VCaP (cell line): ENCODE measurements at regions not wholly inside any gene's neighbourhood (a gene's known extent, or its start where the extent isn't known, plus 50 kb on each side); places are given as distances from the start of the nearest gene placed in this dataset.

Experiments used
- H3K27ac ChIP-seq: fragments of 450-650 bp; 2 replicates; pipeline ENCODE4 v1.5.1; 2017
- TF ChIP-seq, protein P1 (sequence below): fragments of 450-650 bp; conservative IDR thresholded peaks from 2 replicates; pipeline ENCODE4 v1.5.1; 2017; ENCODE audit warnings: mild to moderate bottlenecking, moderate library complexity

DNA sequence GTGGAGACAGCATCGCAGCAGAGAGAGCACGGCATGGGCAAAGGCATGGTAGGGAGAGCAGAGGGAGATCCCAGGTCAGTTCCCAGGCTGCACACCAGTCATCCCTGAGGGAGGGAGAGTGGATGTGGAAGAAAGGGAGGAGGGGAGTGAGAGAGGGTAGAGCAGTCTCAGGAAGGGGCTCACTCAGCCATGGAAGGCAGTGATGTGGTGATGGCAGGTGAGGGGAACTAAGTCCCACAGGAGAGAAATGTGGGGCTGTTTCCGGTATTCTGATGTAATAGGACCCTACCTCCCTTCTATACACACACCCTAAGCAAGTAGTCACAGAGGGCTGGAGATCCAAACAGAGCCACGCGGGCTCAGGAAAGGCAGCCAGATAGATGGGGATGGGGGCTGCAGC lies 500.3 kb upstream of the CDH11 start:
- TF ChIP-seq, protein P1, sequence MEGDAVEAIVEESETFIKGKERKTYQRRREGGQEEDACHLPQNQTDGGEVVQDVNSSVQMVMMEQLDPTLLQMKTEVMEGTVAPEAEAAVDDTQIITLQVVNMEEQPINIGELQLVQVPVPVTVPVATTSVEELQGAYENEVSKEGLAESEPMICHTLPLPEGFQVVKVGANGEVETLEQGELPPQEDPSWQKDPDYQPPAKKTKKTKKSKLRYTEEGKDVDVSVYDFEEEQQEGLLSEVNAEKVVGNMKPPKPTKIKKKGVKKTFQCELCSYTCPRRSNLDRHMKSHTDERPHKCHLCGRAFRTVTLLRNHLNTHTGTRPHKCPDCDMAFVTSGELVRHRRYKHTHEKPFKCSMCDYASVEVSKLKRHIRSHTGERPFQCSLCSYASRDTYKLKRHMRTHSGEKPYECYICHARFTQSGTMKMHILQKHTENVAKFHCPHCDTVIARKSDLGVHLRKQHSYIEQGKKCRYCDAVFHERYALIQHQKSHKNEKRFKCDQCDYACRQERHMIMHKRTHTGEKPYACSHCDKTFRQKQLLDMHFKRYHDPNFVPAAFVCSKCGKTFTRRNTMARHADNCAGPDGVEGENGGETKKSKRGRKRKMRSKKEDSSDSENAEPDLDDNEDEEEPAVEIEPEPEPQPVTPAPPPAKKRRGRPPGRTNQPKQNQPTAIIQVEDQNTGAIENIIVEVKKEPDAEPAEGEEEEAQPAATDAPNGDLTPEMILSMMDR: no peak
- H3K27ac ChIP-seq: no peak overlapping the region

DNA sequence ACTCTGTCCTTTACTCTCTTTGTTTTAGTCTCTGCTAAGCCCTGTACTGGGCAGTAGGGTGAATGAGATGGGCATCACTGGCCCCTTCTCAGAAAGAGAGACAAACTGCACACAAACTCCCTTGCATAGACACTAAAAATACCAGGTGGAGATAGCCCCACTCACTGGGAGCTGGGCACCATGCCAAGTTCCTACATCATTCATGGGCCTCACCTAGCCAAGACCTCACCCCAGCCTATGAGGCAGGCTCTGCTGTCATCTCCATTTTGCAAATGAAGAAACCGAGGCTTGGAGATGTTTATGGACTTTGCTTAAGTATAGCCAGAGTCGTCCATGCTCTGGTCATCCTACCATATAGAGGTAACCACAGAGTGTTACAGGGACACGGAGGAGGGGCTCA lies 499.8 kb upstream of the CDH11 start:
- TF ChIP-seq, protein P1: no peak
- H3K27ac ChIP-seq: no peak overlapping the region

DNA sequence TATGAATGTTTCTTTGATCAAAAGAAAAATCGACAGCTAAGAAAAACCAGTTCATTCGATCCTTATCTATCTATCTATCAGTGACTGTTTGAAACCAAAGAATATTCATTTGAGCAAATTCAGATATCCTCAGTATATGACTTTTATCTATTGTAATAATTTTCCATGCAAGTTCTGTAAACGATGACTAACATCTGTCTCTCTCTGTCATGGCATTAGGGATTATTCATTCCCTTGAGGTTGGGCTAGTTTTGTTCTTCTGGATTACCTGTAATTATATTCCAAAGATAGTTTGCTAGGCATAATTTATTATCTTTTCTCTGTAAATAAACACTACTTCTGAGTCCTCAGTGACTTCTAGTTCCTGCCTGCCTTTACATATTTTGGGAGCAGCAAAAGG lies 497.7 kb upstream of the CDH11 start:
- TF ChIP-seq, protein P1: no peak
- H3K27ac ChIP-seq: no peak overlapping the region

DNA sequence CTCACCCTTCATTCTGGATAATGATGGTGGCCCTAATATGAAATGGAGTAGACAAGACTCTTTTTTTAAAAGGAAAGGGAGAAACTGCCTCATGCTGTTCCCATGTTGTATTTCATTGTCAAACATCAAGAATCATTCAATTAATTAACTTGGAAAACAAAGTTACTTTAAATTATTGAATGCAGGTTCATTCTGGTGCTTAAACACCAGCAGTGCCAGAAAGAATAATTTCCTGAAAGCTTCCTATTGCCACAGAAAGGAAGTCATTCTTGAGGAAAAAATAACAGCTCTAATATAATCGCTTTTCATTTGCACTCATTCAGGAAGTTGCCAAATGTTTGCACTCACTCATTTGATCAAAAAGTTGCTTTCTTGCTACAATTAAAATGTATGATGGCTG lies 497.1 kb upstream of the CDH11 start:
- H3K27ac ChIP-seq: no peak overlapping the region
- TF ChIP-seq, protein P1: no peak

DNA sequence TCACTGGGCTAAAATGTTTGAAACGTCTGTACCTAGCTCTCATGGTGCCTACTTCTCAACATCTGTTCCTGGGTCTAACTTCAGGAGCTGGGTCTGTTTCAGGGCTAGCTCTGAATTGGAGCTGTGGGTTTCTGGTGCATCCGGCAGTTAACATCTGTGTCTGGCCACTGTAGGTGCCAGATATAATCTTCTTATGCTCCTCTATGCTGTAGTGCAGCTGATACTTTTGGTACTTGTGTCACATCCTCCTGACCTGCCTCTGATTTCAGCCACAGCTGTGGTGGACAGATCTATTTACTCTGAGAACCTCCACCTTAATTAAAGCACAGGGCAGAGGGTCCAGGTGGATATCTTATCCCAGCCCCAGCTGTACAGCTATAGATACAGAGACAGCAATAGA lies 496.5 kb upstream of the CDH11 start:
- H3K27ac ChIP-seq: no peak overlapping the region
- TF ChIP-seq, protein P1: no peak

DNA sequence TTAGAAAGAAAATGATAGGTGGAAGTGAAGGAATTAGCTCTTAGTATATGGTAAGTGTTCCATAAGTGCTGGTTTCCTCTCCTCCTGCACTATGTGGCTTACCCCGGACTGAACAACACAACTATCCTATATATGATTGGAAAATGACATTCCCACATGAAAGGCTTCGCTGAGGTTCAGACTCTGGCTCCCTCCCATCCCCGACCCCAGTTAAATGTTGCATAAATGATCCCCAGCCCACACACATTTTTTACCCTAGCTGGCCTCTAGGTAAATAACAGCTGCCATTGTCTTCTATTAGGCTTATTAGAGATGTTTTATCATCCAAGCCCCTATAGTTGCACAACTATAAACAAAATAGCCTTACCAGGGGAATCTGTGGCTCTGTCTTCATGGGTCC lies 495.6 kb upstream of the CDH11 start:
- no peak overlapping the region for H3K27ac ChIP-seq

DNA sequence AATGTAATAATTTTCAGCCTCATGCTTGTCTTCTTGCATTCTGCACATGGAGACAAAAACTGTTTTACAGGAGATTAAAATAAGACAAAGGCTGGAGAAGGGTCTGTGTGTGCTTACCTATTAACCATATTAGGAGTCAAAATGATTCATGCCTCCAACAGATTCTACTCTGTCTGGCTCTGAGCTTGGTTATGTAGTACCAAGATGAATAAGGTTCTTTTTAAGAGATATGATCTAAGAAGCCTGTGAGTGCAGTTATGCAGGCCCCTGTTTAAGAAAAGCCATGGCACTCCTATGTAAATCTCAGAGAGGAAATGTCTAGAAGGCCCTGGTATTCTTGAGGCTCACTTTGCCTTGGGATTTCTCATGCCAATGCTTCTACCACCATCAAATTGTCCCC lies 486.6 kb upstream of the CDH11 start:
- no peak overlapping the region for H3K27ac ChIP-seq
- TF ChIP-seq, protein P1: no peak

More for the DNA sequence above, 495.6 kb upstream of the CDH11 start:
- TF ChIP-seq, protein P1: no peak

DNA sequence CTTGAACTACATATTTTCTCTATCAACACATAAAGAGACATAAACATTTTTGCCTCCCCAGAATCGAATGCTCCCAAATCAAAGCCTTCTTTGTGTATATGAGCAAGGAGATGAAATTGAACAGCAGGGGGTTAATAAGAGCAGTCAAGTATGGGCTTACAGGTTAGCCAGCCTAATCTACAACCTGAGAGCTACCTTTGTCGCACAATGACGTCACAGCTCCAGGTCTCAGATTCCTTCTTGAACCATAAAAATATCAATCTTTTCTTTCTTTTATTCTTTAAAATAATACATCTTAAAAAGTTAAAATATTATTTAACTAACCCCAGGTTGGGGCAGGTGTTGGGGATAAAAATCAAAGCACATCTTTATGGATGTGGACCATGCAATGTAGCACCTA lies 482.9 kb upstream of the CDH11 start:
- TF ChIP-seq, protein P1: no peak
- no peak overlapping the region for H3K27ac ChIP-seq
